Omental fat pad (tissue), 3 donors: ENCODE measurements at regions not wholly inside any gene's neighbourhood (a gene's known extent, or its start where the extent isn't known, plus 50 kb on each side); places are given as distances from the start of the nearest gene placed in this dataset.
A peak's percentile ranks its signal among the peaks of the same experiment; 100 is the strongest.

Experiments
- ATAC-seq: fragments of 150-250 bp; one replicate; pipeline ENCODE4 v1.9.1; 2016; ENCODE audit warnings: mild to moderate bottlenecking, moderate library complexity; ENCODE audit not compliant: low FRiP score
- DNase-seq: peaks from one replicate; pipeline ENCODE4 v3.0.0-alpha.2; 2019; ENCODE audit warnings: low spot score
- CTCF ChIP-seq, 3 donors: fragments of 450-650 bp; IDR thresholded peaks; one replicate each; pipeline ENCODE4 v1.5.1; 2016 to 2017; ENCODE audit warnings: antibody characterized with exemption in 3 of 3, mild to moderate bottlenecking in 3 of 3, moderate library complexity in 2 of 3

- no peak for TF ChIP-seq CTCF (IDR thresholded peaks at IDR 0.05)
- no peak for DNase-seq
- ATAC-seq, result no peak
These were observed 84.7 kb upstream of the TMPRSS15 start for GRCh38 chr21:18488252-18488651.

GRCh38 chr21:18493422-18493821 lies 89.8 kb upstream of the TMPRSS15 start:
- no peak for ATAC-seq

GRCh38 chr21:18495523-18495922 lies 91.9 kb upstream of the TMPRSS15 start:
- DNase-seq (no peak), ATAC-seq (no peak)
- TF ChIP-seq CTCF (IDR thresholded peaks at IDR 0.05), result no peak

More at GRCh38 chr21:18493422-18493821, 89.8 kb upstream of the TMPRSS15 start:
- no peak for DNase-seq
- TF ChIP-seq CTCF (IDR thresholded peaks at IDR 0.05), result no peak

GRCh38 chr21:18498431-18498830 lies 94.8 kb upstream of the TMPRSS15 start:
- TF ChIP-seq CTCF (IDR thresholded peaks at IDR 0.05), result no peak
- ATAC-seq, result no peak
- no peak for DNase-seq

GRCh38 chr21:18499761-18500376 lies 96.3 kb upstream of the TMPRSS15 start:
- DNase-seq (peak; percentile 23), ATAC-seq (no peak)
- TF ChIP-seq CTCF (IDR thresholded peaks at IDR 0.05), result no peak

GRCh38 chr21:18518054-18518481 lies 114.5 kb upstream of the TMPRSS15 start:
- ATAC-seq (no peak), DNase-seq (no peak)
- TF ChIP-seq CTCF (IDR thresholded peaks at IDR 0.05), result no peak

- no peak for TF ChIP-seq CTCF (IDR thresholded peaks at IDR 0.05)
- no peak for ATAC-seq
These were observed 117.6 kb upstream of the TMPRSS15 start for GRCh38 chr21:18521204-18521603.

More at GRCh38 chr21:18521204-18521603, 117.6 kb upstream of the TMPRSS15 start:
- no peak for DNase-seq
